ENCODE measurements at regions not wholly inside any gene's neighbourhood (a gene's known extent, or its start where the extent isn't known, plus 50 kb on each side); places are given as distances from the start of the nearest gene placed in this dataset.

- DNase-seq (ENCODE audit: low read depth in 3 of 3, low spot score in 1 of 3) = no peak
These were observed 534.4 kb upstream of the CXADR start for GRCh38 chr21:16978309-16978895.

- no peak for DNase-seq (ENCODE audit: low read depth in 3 of 3, low spot score in 1 of 3)
These were observed 533.3 kb upstream of the CXADR start for GRCh38 chr21:16979574-16979973.

- DNase-seq (ENCODE audit: low read depth in 3 of 3, low spot score in 1 of 3) = no peak
These were observed 529.4 kb upstream of the CXADR start for GRCh38 chr21:16983420-16983819.

- no peak for DNase-seq (ENCODE audit: low read depth in 3 of 3, low spot score in 1 of 3)
These were observed 520.4 kb upstream of the CXADR start for GRCh38 chr21:16992448-16992847.

- DNase-seq (ENCODE audit: low read depth in 3 of 3, low spot score in 1 of 3) = no peak
These were observed 519.3 kb upstream of the CXADR start for GRCh38 chr21:16993416-16994038.

- DNase-seq (ENCODE audit: low read depth in 3 of 3, low spot score in 1 of 3) = no peak
These were observed 510.1 kb upstream of the CXADR start for GRCh38 chr21:17002594-17003257.

- DNase-seq (ENCODE audit: low read depth in 3 of 3, low spot score in 1 of 3) = no peak
These were observed 509.6 kb upstream of the CXADR start for GRCh38 chr21:17003258-17003615.

GRCh38 chr21:17003763-17004373 is 509.0 kb upstream of the CXADR start:
- DNase-seq (ENCODE audit: low read depth in 3 of 3, low spot score in 1 of 3) = no peak

GRCh38 chr21:17032141-17032655 is 480.6 kb upstream of the CXADR start:
- no peak for DNase-seq (ENCODE audit: low read depth in 3 of 3, low spot score in 1 of 3)

GRCh38 chr21:17044696-17045095 is 468.1 kb upstream of the CXADR start:
- DNase-seq (ENCODE audit: low read depth in 3 of 3, low spot score in 1 of 3) = no peak

GRCh38 chr21:17045214-17045853 is 467.5 kb upstream of the CXADR start:
- no peak for DNase-seq (ENCODE audit: low read depth in 3 of 3, low spot score in 1 of 3)

- no peak for DNase-seq (ENCODE audit: low read depth in 3 of 3, low spot score in 1 of 3)
These were observed 463.9 kb upstream of the CXADR start for GRCh38 chr21:17048974-17049373.

- no peak for DNase-seq (ENCODE audit: low read depth in 3 of 3, low spot score in 1 of 3)
These were observed 462.7 kb upstream of the CXADR start for GRCh38 chr21:17050156-17050555.

GRCh38 chr21:17050646-17051045 is 462.2 kb upstream of the CXADR start:
- DNase-seq (ENCODE audit: low read depth in 3 of 3, low spot score in 1 of 3) = no peak

GRCh38 chr21:17051054-17051453 is 461.8 kb upstream of the CXADR start:
- no peak for DNase-seq (ENCODE audit: low read depth in 3 of 3, low spot score in 1 of 3)

GRCh38 chr21:17053321-17053720 is 459.5 kb upstream of the CXADR start:
- no peak for DNase-seq (ENCODE audit: low read depth in 3 of 3, low spot score in 1 of 3)

- DNase-seq (ENCODE audit: low read depth in 3 of 3, low spot score in 1 of 3) = no peak
These were observed 452.9 kb upstream of the CXADR start for GRCh38 chr21:17059936-17060335.

GRCh38 chr21:17066006-17066405 is 446.8 kb upstream of the CXADR start:
- DNase-seq (ENCODE audit: low read depth in 3 of 3, low spot score in 1 of 3) = no peak

GRCh38 chr21:17071093-17071492 is 441.8 kb upstream of the CXADR start:
- no peak for DNase-seq (ENCODE audit: low read depth in 3 of 3, low spot score in 1 of 3)

- no peak for DNase-seq (ENCODE audit: low read depth in 3 of 3, low spot score in 1 of 3)
These were observed 431.6 kb upstream of the CXADR start for GRCh38 chr21:17081193-17081592.

- DNase-seq (ENCODE audit: low read depth in 3 of 3, low spot score in 1 of 3) = no peak
These were observed 429.9 kb upstream of the CXADR start for GRCh38 chr21:17082843-17083483.
